AG08396 (cell line): ENCODE measurements at regions not wholly inside any gene's neighbourhood (a gene's known extent, or its start where the extent isn't known, plus 50 kb on each side); places are given as distances from the start of the nearest gene placed in this dataset.

Source experiments
- DNase-seq: peaks from one replicate; pipeline ENCODE4 v3.0.0; 2012; ENCODE audit warnings: low spot score, mixed read lengths

DNA sequence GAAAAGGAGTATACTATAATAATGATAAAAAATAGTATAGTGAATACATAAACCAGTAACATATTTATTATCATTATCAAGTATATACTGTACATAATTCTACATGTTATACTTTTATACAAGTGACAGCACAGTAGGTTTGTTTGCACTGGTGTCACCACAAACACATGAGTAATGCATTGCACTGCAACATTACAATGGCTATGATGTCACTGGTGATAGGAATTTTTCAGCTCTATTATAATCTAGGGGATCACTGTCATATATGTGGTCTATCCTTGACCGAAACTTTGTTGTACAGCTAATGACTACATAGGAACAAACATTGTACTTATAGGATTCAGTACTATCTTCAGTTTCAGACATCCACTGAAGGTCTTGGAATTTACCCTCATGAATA, 165.8 kb upstream of the SYT1 start:
- no peak for DNase-seq

DNA sequence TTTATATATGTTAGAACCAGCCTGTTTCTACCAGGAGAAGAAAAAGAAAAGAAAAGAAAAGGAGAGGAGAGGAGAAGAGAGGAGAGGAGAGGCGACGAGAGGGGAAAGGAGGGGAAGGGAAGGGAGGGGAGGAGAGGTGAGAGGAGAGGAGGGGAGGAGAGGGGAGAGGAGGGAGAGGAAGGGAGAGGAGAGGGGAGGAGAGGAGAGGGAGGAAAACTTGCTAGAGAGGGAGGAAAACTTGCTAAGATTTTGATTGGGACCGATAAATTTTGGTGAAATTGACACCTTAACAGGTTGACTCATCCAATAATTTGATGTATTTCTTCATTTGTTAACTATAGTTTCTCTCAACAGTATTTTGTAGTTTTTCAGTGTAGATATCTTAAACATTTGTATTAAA, 164.0 kb upstream of the SYT1 start:
- DNase-seq, result no peak

DNA sequence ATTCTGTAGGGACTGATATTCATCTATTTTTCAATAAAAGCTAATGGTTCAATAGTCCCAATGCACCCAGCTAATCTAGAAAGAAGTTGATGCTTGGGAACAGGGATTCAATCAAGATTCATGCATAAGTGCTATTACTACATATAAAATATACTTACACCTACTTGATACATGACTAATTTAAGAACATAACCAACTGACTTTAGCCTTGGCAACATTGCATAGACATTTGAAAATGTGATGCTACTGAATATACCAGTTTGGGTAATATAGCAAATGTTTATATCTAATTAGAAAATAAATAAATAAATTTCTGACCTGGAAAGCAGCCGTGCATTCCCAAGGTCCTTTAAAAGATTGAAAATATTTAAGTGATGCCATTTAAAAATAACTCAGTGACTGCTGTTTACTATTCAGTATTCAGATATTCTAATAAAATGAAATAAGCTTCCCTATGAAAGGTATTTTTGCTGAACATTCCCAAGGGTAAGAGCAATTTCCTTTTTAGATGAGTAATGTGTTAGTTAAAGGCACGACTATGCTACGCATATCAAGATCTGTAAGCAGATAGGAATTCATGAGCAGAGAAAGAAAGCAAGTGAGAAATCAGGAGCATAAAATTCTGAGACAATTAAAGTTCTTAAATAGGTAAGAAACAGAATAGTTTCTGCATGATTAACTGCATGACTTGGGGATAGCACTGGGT, 160.6 kb upstream of the SYT1 start:
- DNase-seq, result peak; percentile 14

DNA sequence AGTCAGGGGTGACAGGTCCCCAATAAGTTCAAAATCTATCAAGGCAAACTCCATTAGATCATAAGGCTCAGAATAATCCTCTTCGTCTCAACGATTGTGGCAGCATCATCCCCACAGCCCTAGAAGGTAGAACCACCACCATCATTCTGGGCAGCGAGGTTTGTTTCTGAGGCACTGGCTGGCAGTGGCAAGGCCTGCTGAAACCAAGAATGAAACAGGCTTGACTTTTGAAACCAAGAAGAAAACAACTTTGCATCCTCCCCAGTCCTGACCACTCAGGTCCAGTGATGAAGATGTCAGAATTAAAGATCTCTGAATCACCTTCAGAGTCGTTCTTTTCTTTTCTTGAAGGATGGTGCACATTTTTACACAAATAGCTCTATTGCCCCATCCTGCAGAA, 152.6 kb upstream of the SYT1 start:
- DNase-seq, result no peak

DNA sequence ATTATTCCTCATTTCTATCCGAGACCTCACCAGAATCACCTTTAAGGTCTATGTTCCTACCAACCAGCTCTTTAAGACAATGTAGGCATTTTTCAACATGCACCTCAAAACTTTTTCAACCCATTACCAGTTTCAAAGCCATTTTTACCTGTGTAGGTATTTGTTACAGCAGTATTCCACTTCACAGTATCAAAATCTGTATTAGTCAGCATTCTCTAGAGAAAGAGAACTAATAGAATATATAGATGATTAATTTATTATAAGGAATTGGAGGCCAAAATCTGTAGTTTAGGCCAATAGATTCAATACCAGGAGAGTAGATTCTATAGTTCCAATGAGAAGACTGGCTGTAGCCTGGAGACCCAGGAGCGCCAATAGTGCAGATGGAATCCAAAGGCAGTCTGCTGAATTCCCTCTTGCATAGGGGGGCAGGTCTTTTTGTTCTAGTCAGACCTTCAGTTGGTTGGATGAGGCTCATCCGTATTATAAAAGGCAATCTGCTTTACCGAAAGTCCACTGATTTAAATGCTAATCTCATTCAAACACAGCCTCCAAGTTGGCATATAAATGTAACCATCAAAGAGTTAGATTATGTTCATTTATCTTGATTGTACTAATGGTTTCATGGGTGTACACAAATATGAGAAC, 151.6 kb upstream of the SYT1 start:
- no peak for DNase-seq

DNA sequence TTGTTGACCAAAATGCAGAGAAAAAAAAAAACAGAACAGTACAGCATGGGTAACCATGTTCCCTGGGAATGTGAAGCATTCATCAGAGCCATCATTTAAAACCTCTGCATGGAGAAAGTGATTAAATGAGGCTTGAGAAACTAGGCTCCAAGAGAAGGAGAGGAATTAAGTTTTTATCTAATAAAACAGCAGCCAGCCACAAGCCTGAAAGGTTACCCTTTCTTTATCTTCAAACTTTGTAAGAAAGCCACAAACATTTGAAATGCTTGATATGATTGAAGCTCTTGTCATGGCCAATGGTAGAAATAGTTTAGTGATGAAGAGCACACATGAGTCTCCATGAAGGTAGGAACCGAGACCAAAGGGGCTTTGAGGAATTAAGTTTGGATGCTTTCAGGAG, 144.9 kb upstream of the SYT1 start:
- DNase-seq, result no peak

DNA sequence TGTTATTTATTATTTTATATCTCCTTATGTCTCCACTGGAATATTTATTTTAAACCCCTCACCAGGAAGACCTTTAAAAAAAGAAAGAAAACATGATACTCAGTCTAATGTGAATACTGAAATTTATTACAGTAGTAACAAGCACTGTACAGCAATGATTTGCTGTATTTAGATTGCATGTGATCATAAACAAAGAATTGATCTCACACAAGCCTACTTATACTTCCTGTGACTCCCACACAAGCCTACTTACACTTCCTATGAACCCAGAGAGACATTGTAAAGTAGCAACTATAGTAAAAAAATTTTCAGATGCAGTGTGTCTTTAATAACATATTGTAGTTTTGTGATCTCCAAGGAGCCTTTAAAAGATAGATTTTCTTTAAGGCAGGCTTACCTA, 142.7 kb upstream of the SYT1 start:
- DNase-seq, result no peak

DNA sequence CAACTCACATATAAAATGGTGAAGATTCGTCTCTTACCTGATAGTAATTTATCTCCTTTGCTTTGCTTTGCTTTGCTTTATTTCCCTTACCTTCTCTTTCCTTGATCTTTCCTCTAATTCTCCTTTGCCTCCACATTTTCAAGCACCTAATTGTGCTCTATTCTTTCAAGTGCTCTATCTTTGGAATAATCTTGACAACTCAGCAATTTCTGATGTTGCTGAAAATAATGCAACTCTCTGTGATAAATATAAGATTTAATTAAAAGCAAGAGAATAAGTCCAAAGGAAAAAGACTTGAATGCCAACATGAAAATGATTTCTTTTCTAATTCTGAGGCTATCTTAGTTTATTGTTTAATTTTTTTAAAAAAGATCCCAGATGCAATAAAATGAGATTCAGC, 139.5 kb upstream of the SYT1 start:
- no peak for DNase-seq

DNA sequence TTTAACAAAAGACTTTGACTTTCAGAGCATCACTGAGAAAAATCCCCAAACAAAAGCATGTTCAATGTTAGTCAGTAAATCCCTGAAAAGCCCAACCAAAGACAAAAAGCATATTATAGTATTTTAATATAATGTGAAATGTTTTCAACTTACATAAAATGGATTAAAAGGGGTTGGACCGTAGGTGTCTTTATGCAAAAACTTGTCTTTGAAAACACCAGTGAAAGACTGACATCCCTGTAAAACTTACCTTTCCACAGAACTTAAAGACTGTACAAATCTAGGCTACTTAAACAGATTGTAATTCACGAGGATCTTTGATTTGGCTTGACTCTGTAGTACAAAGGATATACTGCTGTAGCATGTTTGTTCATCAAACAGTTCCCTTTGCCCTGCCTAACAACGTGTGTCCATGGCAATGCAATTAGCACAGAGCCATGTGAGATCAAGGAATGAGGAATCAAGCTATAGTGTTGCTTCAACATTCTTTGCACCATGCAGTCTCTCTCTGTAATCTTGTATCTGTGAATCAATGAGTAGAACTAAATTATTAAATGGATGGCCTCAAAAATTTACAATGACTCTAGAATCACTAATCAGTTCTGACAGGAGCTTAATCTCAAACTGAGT, 138.5 kb upstream of the SYT1 start:
- no peak for DNase-seq

DNA sequence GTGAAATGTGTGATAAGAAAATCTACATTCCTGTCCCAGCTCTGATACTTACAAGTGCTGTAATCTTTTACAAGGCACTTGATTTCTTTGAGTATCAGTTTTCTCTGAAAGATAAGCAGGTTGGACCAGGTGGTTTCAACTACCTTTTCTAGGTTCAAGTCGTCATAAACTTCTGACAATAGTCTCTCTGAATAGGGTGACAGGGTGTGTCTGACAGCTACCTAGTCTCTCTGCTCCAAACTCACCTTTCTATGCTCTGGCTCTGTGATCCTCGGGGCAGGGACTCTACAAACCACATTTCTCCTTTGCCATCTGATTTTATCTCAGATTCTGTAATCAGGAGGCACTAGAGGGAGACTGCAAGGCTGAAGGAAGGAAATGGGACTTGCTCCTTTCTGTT, 137.7 kb upstream of the SYT1 start:
- no peak for DNase-seq

DNA sequence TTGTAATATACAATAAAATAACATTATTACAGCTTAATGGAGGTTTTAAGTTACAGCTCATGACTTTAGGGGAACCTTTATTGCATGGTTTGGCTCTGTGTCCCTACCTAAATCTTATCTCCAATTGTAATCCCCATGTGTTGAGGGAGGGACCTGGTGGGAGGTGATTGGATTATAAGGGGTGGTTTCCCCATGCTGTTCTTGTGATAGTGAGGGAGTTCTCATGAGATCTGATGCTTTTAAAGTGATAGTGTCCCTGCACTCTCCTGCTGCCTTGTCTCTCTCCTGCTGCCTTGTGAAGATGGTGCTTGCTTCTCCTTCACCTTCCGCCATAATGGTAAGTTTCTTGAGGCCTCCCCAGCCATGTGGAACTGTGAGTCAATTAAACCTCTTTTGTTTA, 132.1 kb upstream of the SYT1 start:
- no peak for DNase-seq

DNA sequence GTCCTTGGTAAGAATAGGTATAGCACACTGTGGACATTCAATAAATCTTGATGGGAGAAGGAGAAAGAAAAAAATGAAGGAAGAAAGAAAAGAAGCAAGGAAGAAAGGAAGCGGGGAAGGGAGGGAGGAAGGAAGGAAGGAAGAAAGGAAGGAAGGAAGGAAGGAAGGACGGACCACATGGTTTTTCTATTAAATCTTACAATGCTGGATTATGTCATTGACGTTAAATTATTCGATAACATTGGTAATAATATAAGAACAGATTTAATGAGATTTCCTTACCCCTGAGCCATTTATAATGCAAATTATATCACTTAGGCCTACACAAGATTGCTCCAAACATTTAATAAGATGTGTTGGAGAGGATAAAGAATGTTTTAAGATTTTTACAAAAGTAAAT, 124.9 kb upstream of the SYT1 start:
- no peak for DNase-seq

DNA sequence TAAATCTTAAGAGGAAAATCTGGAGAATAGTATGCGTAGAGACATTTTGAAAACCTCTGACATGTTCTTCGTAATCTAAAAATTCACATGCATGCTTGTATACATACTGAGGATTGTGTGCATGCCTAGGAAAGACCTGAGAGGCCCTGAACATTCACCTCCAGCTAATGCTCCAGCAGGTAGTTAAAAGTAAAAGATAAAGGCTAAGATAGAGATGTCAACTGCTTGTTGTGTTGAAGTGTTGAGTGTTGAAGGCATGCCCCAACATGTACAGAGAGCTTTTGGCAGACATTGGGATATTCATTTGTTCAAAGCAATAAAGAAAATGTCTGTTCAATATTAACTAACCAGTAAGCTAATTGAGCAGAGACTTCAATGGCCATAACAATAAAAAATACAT, 118.6 kb upstream of the SYT1 start:
- DNase-seq, result no peak

DNA sequence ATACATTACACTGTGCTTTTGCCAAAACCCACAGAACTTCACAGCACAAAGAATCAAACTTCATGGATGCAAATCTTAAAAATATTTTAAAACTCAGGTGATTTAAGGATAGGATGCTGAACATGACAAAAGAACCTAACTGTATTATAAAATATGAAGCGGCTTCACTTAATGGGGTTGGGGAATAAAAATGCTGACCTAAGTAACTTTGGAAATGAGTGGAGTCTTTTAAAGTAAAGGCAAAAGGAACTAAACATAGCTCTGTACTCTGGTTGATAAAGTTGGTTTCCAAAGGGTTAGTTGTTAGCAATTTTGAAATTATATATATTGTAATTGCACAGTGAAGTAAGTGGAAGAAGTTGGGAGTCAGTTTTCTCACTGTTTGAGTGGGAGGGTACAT, 111.5 kb upstream of the SYT1 start:
- no peak for DNase-seq

DNA sequence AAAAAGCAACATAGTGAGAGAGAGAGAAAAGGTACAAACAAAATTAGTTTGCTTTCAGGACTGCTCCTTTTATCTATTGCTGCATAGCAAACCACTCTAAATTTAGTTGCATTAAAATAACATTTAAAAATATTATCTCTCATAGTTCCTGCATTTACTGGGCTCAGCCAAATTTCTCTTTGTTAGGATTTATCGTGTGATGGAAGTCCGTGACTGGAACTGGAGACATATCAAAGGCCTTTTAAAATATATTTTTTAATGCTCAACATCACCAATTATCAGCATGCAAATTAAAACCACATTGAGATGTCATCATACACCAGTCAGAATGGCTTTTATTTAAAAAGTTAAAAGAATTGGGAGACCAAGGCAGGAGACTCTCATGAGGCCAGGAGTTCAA, 107.6 kb upstream of the SYT1 start:
- no peak for DNase-seq

DNA sequence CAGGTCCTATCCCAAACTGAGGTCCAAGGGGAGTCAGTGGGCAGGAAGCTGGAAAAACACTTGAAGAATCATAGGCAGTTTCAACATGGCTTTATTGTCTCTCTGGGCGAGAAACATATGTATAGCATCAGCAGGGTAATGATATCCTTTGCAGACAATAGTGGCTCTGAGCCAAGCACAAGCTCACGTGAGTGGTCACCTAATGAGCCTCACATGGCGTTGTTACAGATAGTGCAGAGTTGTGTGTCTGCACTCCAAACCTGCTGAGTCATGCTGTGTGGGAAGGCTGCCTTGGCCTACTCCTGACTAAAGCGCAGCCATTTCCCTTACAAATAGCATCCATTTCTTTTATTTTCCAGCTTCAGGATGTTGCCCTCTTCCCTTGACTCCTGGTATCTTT, 105.2 kb upstream of the SYT1 start:
- peak; percentile 4 for DNase-seq

DNA sequence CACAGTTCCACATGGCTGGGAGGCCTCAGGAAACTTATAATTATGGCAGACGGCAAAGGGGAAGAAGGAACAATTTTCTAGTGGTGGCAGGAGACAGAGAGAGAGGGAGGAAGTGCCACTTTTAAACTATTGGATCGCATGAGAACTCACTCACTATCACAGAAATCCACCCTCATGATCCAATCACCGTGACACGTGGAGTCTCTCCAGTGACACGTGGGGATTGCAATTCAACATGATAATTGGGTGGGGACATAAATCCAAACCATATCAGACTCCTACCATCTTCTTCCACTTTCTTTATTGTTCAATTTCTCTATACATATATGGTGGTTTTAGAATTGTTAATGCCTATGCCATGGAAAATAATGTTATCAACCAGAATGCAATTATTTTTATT, 103.7 kb upstream of the SYT1 start:
- DNase-seq, result no peak

DNA sequence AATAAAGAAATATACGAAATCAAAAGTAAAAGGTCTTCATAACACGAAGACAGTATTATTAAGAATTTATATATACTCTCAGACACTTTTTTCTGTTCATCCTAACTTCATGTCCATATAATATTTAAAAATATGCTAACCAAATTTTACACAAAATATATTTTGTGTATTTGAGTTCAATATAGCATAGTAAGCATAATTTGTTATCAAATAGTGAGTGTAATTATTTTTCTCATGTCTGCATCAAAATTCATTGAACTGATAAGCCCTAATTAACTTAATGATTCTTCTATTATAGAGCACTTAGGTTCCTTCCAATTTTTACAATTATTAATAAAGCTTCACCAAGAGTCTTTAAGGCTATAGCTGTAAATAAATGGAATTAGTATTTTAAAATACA, 99.7 kb upstream of the SYT1 start:
- DNase-seq, result no peak

DNA sequence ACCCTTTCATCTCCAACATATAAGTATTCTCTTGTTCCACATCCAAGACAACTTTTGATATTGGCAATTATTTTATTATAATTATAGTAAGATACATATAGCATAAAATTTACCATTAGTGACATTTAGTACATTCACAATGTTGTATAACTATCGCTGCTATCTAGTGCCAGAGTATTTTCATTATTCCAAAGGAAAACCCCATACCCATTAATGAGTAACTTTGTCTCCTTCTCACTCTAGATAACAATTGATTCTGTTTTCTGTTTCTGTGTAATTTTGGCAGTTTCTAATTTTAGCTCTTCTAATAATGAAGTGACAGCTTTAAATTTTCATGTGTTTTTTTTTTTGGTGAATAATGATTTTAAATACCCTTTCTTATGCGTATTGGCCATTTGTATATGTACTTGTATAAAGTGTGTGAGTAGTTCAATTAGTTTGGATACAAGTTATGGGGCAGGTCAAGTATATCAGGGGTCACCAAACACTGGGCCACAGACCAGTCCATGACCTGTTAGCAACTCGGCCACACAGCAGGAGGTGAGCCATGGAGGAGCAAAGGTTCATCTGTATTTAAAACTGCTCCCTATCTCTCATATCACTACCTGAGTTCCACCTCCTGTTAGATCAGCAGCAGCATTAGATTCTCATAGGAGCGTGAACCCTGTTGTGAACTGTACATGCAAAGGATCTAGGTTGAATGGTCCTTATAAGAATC, 97.2 kb upstream of the SYT1 start:
- no peak for DNase-seq

DNA sequence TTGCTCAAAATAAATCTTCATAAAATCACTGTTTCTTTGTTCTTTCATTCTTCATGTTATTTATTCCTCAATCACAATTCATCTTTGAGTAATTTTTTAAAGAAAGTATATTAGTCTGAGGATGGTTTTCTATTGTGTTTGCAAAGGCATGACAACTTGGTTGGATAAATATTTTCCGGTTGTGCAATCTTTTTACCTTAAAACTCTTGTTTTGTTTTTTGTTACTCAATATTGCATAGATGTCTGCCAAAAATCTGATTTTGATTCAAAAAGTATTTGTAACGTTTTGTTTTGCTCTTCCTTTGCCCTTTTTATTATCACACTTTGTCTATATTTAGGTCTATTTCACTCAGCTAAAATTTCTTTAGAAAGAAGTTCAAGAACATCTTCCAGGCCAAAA, 86.2 kb upstream of the SYT1 start:
- no peak for DNase-seq

DNA sequence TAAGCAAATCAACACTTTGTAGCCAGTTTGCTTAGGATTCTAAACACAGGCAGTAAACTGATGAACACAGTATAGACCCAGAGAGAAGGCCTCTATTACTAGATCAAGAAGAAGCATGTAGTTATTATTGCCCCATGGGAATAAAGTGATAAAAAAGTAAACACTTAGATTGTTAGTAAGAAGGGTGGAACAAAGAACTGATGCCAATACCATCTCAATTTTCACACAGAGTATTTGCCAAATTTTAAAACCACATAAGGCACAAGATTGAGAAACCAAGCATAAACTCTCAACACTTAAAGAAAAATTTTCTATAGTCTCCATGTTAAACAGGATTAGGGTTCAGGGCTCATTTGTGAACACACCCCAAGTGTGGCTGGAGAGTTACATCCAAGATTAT, 77.0 kb upstream of the SYT1 start:
- no peak for DNase-seq

DNA sequence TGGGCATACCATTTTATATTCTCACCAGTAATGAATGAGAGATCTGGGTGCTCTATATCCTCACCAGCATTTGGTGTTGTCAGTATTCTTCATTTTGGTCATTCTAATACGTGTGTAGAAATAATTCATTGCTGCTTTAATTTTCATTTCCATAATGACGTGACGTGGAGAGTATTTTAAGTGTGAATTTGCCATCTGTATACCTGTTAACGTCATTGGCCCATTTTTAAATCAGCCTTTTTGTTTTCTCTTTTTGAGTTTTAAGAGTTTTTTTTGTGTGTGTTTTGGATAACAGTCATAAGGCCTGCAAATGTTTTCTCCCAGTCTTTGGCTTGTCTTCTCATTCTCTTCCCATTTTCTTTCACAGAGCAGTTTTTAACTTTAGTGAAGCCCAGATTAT, 74.4 kb upstream of the SYT1 start:
- no peak for DNase-seq

DNA sequence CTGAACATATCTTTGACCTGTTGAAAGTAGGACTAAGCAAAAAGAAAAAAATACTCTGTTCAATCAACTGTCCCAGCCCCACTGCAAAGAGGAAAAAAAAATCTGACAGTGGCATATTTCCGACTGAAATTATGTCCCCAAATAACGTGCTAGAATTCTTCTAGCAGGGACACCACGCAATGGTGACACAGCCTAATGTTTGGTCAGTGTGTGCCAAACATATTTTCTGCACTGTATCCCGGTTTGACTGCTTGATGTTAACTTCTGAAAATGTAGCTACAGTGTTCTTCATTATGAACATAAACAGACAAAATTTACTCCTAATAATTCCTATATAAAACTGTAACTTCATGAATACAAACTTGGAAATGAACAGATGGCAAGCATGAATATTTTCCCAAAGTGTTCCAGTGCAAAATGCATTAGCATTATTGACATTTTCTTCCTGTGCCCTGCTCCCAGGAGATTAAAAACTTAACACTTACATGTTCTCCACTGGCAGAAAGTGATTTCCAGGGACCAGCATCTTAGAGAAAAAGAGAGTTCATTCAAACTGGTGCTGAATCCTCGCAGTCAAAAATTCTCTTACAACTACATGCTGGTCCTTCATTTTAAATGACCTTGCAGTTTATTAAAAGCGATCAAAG, 72.4 kb upstream of the SYT1 start:
- no peak for DNase-seq
